Gastrocnemius medialis (tissue), 4 donors: ENCODE measurements at regions not wholly inside any gene's neighbourhood (a gene's known extent, or its start where the extent isn't known, plus 50 kb on each side); places are given as distances from the start of the nearest gene placed in this dataset.

Source experiments
- POLR2A ChIP-seq, 2 donors: fragments of 450-650 bp; IDR thresholded peaks; one replicate each; pipeline ENCODE4 v1.6.1; 2017; ENCODE audit warnings: antibody characterized with exemption in 2 of 2, mild to moderate bottlenecking in 2 of 2, moderate library complexity in 2 of 2
- TF ChIP-seq, protein P1 (sequence below), 5 experiments: fragments of 450-650 bp in 3 of 5; fragments of 200-600 bp in 2 of 5; sonication (generic) in 2 of 5; IDR thresholded peaks in 4 of 5; conservative IDR thresholded peaks in 1 of 5; 1 replicate in 4 of 5; 2 replicates in 1 of 5; pipeline ENCODE4 v1.5.1; 2016 to 2019; ENCODE audit warnings: antibody characterized with exemption in 5 of 5, mild to moderate bottlenecking in 3 of 5, moderate library complexity in 3 of 5

DNA sequence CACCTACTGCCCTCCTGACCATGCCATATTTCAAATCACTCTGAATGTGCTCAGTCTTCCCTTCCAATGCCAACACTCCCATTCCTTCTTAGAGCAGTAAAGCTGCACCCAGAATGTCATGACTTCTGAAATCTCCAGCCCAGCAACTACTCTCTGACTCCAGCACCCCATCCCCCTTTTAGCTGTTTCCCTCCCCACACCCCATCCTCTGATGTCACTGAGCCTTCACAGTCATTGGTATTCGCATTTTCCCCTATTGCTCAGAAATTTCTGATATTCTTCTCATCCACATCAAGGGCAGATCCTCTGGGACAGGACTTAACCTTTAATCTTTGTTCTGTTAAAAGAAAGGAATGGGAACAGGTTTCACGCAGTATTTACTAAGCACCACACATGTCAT, 67.1 kb upstream of the SLC4A11 start:
- TF ChIP-seq POLR2A (IDR thresholded peaks at IDR 0.05) = peak; percentile 46 to 59
- TF ChIP-seq, protein P1, sequence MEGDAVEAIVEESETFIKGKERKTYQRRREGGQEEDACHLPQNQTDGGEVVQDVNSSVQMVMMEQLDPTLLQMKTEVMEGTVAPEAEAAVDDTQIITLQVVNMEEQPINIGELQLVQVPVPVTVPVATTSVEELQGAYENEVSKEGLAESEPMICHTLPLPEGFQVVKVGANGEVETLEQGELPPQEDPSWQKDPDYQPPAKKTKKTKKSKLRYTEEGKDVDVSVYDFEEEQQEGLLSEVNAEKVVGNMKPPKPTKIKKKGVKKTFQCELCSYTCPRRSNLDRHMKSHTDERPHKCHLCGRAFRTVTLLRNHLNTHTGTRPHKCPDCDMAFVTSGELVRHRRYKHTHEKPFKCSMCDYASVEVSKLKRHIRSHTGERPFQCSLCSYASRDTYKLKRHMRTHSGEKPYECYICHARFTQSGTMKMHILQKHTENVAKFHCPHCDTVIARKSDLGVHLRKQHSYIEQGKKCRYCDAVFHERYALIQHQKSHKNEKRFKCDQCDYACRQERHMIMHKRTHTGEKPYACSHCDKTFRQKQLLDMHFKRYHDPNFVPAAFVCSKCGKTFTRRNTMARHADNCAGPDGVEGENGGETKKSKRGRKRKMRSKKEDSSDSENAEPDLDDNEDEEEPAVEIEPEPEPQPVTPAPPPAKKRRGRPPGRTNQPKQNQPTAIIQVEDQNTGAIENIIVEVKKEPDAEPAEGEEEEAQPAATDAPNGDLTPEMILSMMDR (IDR thresholded peaks at IDR 0.05 in 4 of 5, conservative IDR thresholded peaks at IDR 0.05 in 1 of 5) = no peak
